ENCODE measurements at regions not wholly inside any gene's neighbourhood (a gene's known extent, or its start where the extent isn't known, plus 50 kb on each side); places are given as distances from the start of the nearest gene placed in this dataset.

- TF ChIP-seq CTCF (IDR thresholded peaks at IDR 0.05) (no peak), EZH2 (IDR thresholded peaks at IDR 0.05; ENCODE audit: borderline replicate concordance, insufficient read depth, low read depth, low read length, poor library complexity, severe bottlenecking) (no peak)
Observed at GRCh38 chr9:107691664-107692063, 202.1 kb upstream of the KLF4 start.

Measured in B cell (primary cell).